GM21447 (cell line): ENCODE measurements at regions not wholly inside any gene's neighbourhood (a gene's known extent, or its start where the extent isn't known, plus 50 kb on each side); places are given as distances from the start of the nearest gene placed in this dataset.
"Not testable (repeated sequence)": the region's sequence is repeated elsewhere in the genome, so short reads cannot be mapped to it uniquely, and the experiment has no call there.

ENCODE experiments used
- ATAC-seq: cut with Tn5 transposase; IDR thresholded peaks from one replicate; pipeline ENCODE4 v1.9.1; 2021; ENCODE audit not compliant: unreplicated experiment

DNA sequence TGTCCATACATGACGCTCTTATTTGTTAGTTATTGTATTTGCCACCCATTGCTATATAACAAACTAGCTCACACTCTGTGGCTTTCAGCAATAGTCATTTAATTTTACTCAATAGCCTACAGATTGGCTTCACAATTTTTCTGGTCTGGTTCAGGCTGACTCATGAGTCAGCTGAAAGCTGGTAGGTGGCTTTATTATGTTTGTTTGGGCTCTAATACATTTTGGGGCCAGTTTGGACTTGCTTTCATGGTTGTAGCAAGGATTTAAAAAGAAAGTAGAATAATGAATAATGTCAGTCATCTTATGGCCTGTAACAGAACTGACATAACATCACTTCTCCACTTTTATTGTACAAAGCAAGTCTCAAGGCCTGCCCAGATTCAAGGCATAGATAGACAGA lies 338.7 kb downstream of the LRRIQ3 start:
- no peak for ATAC-seq

DNA sequence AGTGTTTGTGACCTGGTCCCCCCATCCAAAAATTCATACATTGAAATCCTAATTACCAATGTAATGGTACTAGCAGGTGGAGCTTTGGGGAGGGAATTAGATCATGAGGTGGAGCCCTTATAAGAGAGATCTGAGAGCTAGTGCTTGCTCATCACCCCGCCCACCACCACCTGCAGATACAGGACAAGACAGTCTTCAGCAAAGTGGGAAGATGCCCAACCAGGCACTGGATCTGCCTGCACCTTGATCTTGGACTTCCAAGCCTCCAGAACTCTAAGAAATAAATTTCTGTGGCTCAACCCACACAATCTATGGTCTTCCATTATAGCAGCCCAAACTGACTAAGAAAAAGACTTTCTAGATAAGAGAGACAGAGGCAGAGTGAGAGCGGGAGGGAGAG lies 343.4 kb downstream of the LRRIQ3 start:
- ATAC-seq: no peak

DNA sequence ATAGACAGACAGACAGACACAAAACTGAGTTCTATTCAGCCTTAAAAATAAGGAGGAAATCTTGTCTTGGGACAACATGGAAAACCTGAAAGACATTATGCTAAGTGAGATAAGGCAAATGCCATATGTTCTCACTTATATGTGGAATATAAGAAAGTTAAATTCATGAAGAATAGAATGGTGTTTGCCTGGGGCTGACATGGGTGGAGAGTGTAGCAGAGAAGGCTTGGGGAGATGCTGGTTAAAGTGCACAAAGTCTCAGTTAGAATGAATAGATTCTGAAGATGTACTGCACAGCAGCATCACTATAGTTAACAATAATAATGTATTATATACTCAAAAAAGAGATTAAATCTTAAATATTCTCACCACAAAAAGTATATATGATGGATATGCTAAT lies 355.5 kb downstream of the LRRIQ3 start:
- ATAC-seq: no peak

DNA sequence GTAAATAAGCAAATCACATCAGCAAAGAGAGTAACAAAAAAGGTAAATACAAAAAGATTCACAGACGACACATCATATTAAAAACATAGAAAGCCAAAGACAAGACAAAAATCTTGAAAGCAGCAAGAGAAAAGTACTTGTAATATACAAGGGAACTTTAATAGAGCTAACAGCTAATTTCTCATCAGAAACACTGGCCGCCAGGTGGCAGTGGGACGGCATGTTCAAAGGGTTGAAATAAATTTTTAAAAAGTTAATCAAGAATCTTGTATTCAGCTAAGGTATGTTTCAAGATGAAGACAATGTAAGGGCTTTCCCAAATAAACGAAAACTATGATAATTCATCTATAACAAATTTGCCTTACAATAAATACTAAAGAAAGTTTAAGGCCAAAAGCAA lies 358.1 kb downstream of the LRRIQ3 start:
- ATAC-seq: no peak

DNA sequence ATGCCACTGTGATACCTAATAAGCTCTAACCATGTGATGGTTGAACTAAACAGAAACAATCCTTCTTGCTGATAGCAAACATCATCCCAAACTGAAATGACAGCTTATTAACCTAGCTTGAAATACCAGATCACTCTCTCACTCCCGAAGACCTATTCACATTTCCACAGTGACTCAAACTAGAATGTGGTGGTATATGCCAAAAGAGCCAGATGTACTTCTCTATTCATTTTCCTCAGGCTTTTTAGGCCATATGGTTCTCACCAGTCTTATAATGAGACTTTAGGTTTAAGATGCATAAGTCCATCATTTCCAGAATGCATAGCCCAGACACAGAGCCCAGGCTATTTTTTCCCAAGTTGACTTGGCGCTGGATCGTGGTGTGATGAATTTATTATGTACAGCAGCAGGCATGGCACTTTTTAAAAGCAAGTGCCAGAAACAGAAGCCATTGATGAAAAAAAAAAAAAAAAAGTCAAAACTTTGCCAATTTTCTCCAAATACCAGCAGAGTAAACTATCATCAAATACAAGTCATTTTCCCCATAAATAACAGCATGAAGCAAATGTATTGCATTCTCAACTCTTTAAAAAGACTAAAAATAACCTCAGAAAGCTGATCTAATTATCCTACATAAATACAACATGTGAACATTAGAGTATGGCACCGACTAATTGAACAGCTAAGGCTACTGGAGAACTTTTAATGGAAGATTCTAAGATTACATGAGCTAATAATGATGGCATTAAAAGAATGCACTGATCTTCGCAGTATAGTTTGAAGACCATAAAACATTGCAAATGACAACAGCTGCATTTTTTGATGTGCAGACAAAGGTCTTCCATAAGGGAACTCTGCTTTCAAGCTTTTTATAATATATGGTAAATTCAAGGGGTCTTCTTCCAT lies 365.4 kb downstream of the LRRIQ3 start:
- ATAC-seq: no peak

DNA sequence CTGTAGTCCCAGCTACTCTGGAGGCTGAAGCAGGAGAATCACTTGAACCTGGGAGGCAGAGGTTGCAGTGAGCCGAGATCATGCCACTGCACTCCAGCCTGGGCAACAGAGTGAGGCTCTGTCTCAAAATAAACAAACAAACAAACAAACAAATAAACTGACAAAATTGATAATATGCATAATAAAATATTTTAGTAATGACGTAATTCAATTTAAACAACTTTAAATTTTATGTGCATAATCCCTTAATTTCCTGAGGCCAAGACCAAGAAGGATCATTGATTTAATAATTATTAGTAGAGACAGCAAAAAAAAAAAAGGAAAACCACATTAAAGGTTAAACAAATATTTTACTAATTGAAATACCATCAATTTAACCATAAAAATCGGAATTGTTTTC lies 370.7 kb downstream of the LRRIQ3 start:
- not testable (repeated sequence) for ATAC-seq

DNA sequence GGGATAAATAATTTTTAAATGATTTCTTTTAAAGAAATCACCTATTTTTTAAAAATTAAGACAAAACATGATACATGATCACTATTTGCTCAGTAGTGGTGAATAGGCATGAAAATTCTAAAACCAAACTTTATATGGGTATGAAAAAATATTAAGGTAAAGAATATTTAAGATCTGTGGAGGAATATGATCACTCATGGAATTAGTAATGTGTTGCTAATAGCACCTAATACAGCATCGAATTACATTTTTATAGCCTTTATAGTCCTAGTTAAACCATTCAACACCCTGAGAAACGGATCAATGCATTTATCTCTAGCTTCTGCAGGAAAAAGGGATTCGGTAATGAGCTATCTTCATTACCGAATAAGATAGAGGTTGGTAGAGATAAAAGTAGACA lies 373.9 kb downstream of the LRRIQ3 start:
- no peak for ATAC-seq

DNA sequence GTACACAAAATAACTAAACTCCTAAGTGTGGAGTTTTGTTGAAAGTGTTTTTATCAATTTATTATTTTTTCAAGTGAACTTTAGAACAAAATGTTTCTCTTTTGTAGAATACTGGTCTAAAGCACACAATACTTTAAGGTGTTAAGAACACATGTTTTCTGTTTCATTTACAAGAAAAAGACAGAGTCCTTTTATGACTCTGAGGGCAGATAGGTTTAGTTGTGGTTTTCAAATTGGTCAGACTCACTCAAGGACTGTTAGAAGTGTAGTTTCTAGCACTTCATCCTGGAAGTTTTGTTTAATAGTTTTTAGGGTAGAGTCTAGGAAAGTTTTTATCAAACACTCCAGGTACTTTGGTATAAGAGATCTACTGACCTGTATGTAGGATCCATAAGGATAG lies 376.5 kb downstream of the LRRIQ3 start:
- peak; percentile 88 for ATAC-seq

DNA sequence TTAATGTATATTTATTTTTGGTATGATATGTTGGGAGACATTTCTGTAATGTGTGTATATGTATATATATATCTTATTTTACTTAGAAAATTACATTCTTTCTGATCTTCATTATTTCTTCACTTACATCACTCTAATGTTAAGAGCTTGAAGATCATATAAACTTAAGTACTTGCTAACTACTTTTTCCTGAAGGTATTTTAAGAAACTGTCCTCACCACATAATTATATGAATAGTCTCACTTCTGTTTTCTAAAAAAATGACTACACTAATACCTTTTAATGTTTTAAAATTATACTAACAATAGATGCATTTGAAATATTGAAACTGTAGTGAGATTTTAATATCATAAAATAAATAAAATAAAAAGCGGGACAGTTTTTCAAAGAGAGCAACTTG lies 377.1 kb downstream of the LRRIQ3 start:
- peak; percentile 54 for ATAC-seq

DNA sequence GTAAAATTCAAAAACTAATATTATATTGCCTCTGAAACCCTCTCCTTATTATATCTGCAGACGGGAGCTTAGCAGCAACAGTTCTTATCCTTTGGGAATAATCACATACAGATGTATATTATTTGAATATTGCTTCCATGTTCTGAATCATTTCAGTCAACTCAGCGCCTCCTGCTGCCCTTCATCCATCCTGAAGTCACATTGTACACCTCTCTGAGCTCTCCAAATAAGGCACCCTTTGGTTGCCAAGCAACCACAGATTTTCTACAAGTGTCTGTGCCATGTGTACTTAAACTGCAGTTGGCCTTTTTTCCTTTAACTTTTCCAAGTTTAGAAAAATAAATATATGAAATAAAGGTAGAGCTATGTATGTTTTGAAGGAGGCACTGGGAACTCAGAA lies 384.3 kb downstream of the LRRIQ3 start:
- ATAC-seq: no peak

DNA sequence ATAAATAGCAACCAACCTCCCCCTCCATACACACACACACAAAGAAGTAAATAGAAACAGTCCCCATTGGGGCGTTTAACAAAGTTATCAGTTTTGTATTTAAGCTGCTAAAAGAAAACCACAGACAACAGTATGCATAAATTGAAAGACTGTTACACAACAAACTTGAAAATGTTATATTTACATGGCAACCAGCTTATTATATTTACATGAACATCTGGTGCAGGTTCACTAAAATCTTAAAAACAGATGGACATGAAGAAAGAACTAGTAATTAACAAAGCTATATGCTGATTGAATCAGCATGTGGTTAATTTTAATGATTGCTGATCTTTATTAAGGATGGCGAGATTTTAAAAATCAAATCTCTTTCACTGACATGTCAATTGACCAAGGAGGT lies 384.7 kb downstream of the LRRIQ3 start:
- ATAC-seq: no peak

DNA sequence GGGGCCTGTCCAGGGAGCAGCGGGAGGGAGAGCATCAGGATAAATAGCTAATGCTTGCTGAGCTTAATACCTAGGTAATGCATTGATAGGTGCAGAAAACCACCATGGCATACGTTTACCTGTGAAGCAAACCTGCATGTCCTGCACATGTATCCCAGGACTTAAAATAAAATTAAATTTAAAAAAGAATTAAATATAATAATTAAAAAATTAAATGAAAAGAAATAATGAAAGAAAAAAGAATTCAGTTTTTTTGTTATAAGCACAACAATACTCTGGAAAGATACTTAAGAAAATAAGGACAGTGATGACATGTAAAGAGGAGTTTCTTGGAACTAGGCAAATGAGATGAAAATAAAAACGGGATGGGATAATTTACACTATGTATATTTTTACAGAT lies 386.2 kb downstream of the LRRIQ3 start:
- no peak for ATAC-seq

DNA sequence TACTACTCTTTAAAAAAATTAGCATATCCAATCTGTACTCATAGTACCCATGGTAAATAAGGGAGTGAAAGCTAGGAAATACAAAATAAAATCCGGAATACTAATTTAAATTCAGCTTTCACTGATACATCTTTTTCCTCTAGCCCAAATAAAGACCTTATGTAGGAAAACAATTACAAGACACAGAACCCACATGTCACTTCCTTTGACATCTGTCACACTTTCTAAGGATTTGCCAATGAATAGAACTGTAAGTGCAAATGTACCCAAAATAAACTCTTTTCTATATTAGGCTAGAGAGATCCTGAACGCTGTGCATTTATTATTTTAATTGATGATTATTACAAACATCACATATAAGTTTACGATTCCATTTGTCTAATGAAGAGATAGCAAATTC lies 393.0 kb downstream of the LRRIQ3 start:
- ATAC-seq: no peak

DNA sequence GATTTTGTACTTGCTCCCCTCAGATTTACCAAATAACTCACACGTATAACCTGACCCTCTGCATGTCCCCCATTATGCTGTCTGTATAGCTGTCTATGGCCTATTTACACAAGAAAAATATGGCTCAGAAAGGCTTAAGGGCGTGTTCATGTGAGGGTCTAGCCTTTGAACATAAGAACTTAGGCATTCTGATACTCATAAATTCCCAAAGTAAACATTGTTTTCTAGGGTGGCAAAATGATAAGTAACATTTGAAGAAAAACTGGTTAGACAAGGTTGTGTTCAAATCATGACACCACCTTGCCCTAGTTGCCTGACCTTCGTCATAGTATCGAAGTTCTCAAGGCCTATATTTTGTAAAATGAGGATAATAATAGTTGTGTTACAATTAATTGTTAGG lies 394.6 kb downstream of the LRRIQ3 start:
- no peak for ATAC-seq

DNA sequence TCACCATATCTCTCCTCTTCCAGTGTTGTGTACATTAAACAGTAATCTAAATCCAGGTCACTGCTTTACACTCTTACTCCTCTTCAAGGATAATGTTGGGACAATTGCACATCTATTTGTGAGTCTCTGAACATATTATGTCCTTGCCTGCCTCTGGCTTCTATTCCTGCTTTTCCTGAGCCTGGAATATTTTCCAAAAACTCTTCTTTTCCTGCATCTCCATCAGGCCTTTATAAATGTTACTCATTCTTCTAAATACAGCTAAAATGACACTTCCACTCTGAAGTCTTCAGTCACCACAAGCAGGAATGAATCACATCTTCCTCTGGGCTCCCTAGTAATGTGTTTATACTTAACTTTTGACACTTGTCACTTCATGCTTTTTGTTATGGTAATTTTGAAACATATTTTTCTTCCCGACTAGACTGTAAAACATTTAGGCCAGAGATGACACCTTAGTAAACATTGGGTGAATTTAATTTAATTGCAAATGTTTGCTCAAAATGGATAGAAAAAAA lies 396.0 kb downstream of the LRRIQ3 start:
- ATAC-seq: no peak

DNA sequence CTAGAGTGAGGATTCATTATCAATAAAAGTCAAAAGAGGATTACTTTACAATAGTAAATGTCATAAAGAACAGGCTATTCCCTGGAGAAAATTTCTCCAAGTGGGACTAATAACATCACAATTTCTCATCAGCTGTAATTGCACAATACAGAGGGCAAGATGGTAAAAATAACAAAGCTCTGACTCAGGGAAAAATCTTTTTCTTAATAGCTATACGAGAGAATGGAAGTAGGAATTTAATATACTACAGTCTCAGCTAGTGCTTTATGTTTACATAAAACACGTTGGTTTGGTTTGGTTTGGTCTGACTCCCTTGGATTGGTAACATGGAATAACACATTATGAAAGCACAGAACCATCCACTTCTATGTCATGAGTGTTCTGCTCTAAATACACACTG lies 397.6 kb downstream of the LRRIQ3 start:
- ATAC-seq: no peak

DNA sequence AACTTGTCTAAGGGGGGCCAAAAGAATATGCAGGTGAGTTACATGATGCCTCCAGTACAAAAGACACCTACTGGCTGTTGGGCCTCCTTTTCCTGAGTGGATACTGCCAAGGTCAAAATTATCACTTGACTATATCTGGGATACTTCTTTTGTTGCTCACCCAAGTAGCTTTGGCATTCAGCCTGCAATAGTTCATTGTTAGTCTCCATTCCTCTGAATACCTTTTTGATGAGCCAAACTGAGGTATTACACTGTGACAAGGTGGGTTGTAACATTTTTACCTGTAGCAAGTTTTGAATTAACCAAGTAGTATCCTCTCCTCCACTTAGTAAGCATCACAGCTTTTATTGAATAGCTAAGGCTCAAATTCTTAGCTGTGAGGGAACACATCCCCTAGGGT lies 408.0 kb downstream of the LRRIQ3 start:
- no peak for ATAC-seq

DNA sequence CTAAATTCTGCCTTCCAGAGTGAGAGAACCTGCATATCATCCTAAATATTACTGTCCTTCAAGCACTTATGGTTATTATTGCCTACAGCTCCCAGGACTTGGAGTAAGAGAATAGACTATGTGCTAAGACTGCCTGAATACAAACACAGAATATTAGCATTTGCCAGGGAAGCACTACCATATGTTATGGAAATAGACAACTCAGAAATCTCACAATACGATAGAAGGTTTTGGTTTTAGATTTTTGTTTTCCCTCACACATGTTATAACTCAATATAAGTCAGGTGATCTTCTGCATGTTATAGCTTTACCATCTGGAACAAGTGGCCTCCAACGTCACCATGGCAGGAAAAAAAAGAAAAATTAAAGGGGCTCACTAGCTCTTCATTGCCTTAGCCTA lies 413.9 kb downstream of the LRRIQ3 start:
- no peak for ATAC-seq

DNA sequence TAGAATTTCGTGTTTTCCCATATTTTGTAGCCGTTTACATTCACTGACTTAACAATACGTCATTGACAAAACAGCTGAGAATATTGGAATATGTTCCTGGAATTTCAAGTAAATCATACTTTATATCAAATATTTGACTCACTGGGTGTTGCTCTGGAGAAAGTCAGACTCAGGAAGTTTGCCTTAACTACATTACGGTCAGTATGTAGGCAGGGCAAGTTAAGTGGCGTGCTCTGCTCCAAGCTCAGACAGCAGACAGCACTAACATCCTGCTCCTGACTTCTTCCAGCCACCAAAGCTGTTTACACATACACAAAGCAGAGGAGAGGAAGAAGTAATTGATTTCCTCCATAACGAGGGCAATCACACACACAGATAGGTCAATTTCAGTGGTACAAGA lies 414.6 kb downstream of the LRRIQ3 start:
- ATAC-seq: no peak

DNA sequence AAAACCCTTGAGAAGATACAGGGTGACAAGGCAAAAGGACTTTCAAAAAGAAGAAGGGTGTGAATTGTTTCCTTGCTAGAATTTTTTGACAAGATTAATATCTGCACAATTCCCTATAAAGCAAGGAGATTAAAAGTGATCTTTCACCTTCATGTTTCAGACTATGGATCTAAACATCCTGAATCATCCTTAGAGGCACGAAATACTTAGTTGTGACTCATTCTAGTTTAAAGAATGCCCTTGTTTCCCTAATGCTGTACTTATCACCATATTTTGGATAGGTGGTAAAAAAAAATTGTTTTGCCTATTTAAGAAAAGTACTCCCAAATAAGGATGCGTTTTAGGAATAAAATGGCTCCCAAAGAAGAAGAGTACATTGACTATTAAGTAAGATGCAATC lies 415.1 kb downstream of the LRRIQ3 start:
- ATAC-seq: no peak

DNA sequence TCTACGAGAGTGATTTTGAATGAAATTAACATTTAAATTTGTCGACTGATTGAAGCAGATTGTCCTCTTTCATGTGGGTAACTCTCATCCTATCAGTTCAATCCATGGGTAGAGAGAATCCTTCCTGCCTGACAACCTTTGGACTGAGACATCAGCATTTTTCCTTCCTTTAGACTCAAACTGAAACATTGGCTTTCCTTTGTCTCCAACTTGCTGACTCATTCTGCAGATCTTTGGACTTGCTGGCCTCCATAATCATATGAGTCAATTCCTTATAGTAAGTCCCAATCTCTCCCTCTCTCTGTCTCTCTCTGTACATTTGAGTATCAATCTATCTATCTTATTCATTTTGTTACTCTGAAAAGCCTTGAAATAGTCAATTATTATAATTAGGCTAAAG lies 416.7 kb downstream of the LRRIQ3 start:
- no peak for ATAC-seq

DNA sequence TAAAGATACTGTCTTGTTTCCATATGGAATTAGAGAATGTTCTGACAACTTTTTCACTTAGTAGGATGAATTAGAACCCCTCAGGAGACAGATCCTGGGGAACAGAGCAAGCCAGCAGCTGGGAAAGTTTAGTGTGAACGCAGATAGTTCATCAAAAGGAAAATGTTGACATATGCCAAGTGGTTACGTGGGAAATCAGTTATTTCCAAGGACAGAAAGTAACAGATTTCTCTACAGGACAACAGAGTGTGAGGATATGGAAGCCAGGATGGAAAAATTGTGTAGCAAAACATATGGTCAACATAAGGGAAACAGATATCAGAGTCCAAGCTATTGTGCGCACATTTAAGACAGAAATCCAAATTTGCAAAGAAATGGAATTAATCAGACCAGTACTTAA lies 419.5 kb downstream of the LRRIQ3 start:
- no peak for ATAC-seq

DNA sequence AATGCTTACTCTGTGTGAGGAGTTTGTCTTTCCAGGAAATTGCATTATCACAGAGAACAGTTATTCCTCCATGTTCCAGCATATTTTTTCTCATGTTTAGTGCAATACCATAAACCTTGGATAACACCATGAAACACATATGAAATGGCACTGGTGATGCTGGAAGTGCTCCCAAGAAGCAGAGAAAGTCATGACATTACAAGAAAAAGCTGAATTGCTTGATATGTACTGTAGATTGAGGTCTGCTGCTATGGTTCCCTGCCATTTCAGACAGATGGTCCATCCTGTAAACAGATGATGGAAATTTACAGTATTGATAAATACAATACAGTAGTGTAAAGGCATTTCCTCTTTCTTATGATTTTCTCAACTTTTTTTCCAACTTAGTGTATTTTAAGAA lies 422.1 kb downstream of the LRRIQ3 start:
- no peak for ATAC-seq
